Common myeloid progenitor, CD34-positive (primary cell): ENCODE measurements at regions not wholly inside any gene's neighbourhood (a gene's known extent, or its start where the extent isn't known, plus 50 kb on each side); places are given as distances from the start of the nearest gene placed in this dataset.

Source experiments
- CTCF ChIA-PET: fragments of 350-600 bp; sonication (Branson Sonifier 250); formaldehyde crosslinking; loops from one replicate; lab custom pipeline; 2021; ENCODE audit warnings: antibody characterized with exemption; lab: Charles Lee
- POLR2A ChIA-PET: fragments of 350-600 bp; sonication (Branson Sonifier 250); formaldehyde crosslinking; loops from one replicate; lab custom pipeline; 2021; ENCODE audit warnings: antibody characterized with exemption; lab: Charles Lee
- DNase-seq, 3 donors: peaks; one replicate each; pipeline versions ENCODE4 v3.0.0 to v3.0.0-alpha.2; 2013
- H3K27ac ChIP-seq, 2 experiments: 1 replicate in 1 of 2; 2 replicates in 1 of 2; pipeline ENCODE4 v1.7.0; 2013; ENCODE audit warnings: inconsistent platforms in 2 of 2, low read length in 2 of 2, mild to moderate bottlenecking in 2 of 2, low read depth in 1 of 2, moderate library complexity in 1 of 2; ENCODE audit not compliant: severe bottlenecking in 2 of 2, insufficient read depth in 1 of 2, poor library complexity in 1 of 2
- H3K27me3 ChIP-seq, 5 experiments: replicated peaks in 2 of 5; 1 replicate in 3 of 5; 2 replicates in 2 of 5; pipeline versions ENCODE4 v1.6.1 to v1.7.0; 2013; ENCODE audit warnings: low read length in 4 of 5, mild to moderate bottlenecking in 2 of 5, moderate library complexity in 2 of 5, inconsistent platforms in 1 of 5; ENCODE audit not compliant: insufficient read depth in 5 of 5, control insufficient read depth in 4 of 5
- H3K36me3 ChIP-seq, 4 experiments: 1 replicate in 2 of 4; 2 replicates in 2 of 4; pipeline versions ENCODE4 v1.6.1 to v1.7.0; 2013; ENCODE audit warnings: low read length in 3 of 4, control low read depth in 1 of 4, mild to moderate bottlenecking in 1 of 4; ENCODE audit not compliant: control insufficient read depth in 4 of 4, insufficient read depth in 4 of 4
- H3K4me1 ChIP-seq, 4 experiments: 1 replicate in 3 of 4; 2 replicates in 1 of 4; pipeline versions ENCODE4 v1.6.1 to v1.7.1; 2013; ENCODE audit warnings: low read length in 3 of 4, mild to moderate bottlenecking in 3 of 4, control low read depth in 1 of 4, inconsistent platforms in 1 of 4, moderate library complexity in 1 of 4; ENCODE audit not compliant: control insufficient read depth in 4 of 4, insufficient read depth in 4 of 4; ENCODE audit errors: control extremely low read depth in 1 of 4
- H3K4me3 ChIP-seq, 7 experiments: 1 replicate in 4 of 7; 2 replicates in 3 of 7; pipeline versions ENCODE4 v1.5.1 to v1.7.0; 2013; ENCODE audit warnings: mild to moderate bottlenecking in 7 of 7, low read length in 6 of 7, moderate library complexity in 6 of 7, inconsistent platforms in 2 of 7, low read depth in 2 of 7, control low read depth in 1 of 7; ENCODE audit not compliant: insufficient read depth in 4 of 7, control insufficient read depth in 1 of 7; ENCODE audit errors: extremely low read depth in 1 of 7
- H3K9me3 ChIP-seq, 5 experiments: 1 replicate in 4 of 5; 2 replicates in 1 of 5; pipeline versions ENCODE4 v1.6.1 to v1.7.1; 2013; ENCODE audit warnings: low read length in 4 of 5, mild to moderate bottlenecking in 2 of 5, inconsistent platforms in 1 of 5, low read depth in 1 of 5, moderate library complexity in 1 of 5; ENCODE audit not compliant: control insufficient read depth in 4 of 5, insufficient read depth in 2 of 5; ENCODE audit errors: control extremely low read depth in 1 of 5
- WGBS: methylation state at CpG from one replicate; pipeline ENCODE4 v1.1.5; 2013; ENCODE audit not compliant: insufficient coverage; 5-methylcytosine and 5-hydroxymethylcytosine counted together

- Histone ChIP-seq H3K4me3 (no peak overlapping the region), H3K27me3 (no peaks in the 10 kb centered on the region), H3K9me3 (no peaks in the 10 kb centered on the region), H3K4me1 (no peaks in the 10 kb centered on the region), H3K27ac (no peak overlapping the region), H3K36me3 (no peaks in the 10 kb centered on the region)
- DNase-seq: no peak
- no CpG with 5 or more reads among the region's 1 CpG for WGBS
- CTCF ChIA-PET: no interaction called here
- POLR2A ChIA-PET: no interaction called here
Observed at GRCh38 chr2:150974234-150974633, 287.4 kb downstream of the RBM43 start.

- CTCF ChIA-PET: no interaction called here
Observed at GRCh38 chr2:150971910-150972309, 289.8 kb downstream of the RBM43 start.

GRCh38 chr2:150963336-150963735, 298.3 kb downstream of the RBM43 start:
- ChIA-PET CTCF (no interaction called here), POLR2A (no interaction called here)
- Histone ChIP-seq H3K36me3 (no peaks in the 10 kb centered on the region), H3K27ac (no peak overlapping the region), H3K27me3 (no peaks in the 10 kb centered on the region), H3K4me1 (no peaks in the 10 kb centered on the region), H3K4me3 (no peak overlapping the region), H3K9me3 (no peaks in the 10 kb centered on the region)
- DNase-seq: no peak
- WGBS: 100% methylated on average over 4 of the region's 5 CpGs

More at GRCh38 chr2:150971910-150972309, 289.8 kb downstream of the RBM43 start:
- Histone ChIP-seq H3K36me3 (no peaks in the 10 kb centered on the region), H3K4me3 (no peak overlapping the region), H3K27me3 (no peaks in the 10 kb centered on the region), H3K4me1 (no peaks in the 10 kb centered on the region), H3K9me3 (no peaks in the 10 kb centered on the region), H3K27ac (no peak overlapping the region)
- DNase-seq: no peak
- 100% methylated on average over 1 of the region's 3 CpGs for WGBS
- POLR2A ChIA-PET: no interaction called here

- 74% methylated on average over 10 of the region's 10 CpGs for WGBS
- ChIA-PET POLR2A (interaction anchor here (0.6 kb wide), 1 partner anchor 485 kb away, joined by 3 read pairs; no protein-coding TSS in a partner anchor), CTCF (no interaction called here)
- no peaks in the 10 kb centered on the region for H3K4me1 ChIP-seq
- DNase-seq: no peak
- H3K9me3 ChIP-seq: peaks cover 0 to 2% (median 0%) of the 10 kb centered on the region in 5 experiments
- H3K4me3 ChIP-seq: no peak overlapping the region
- H3K27ac ChIP-seq: no peak overlapping the region
- no peaks in the 10 kb centered on the region for H3K27me3 ChIP-seq
- no peaks in the 10 kb centered on the region for H3K36me3 ChIP-seq
Observed at GRCh38 chr2:150955231-150955630, 306.4 kb downstream of the RBM43 start.

GRCh38 chr2:150946831-150947230, 314.8 kb downstream of the RBM43 start:
- H3K36me3 ChIP-seq: no peaks in the 10 kb centered on the region
- H3K4me3 ChIP-seq: no peak overlapping the region
- H3K4me1 ChIP-seq: no peaks in the 10 kb centered on the region
- ChIA-PET CTCF (no interaction called here), POLR2A (no interaction called here)
- H3K27ac ChIP-seq: no peak overlapping the region
- no peak for DNase-seq
- no peaks in the 10 kb centered on the region for H3K9me3 ChIP-seq
- no peaks in the 10 kb centered on the region for H3K27me3 ChIP-seq

- H3K9me3 ChIP-seq: no peaks in the 10 kb centered on the region
- no peak overlapping the region for H3K4me3 ChIP-seq
- ChIA-PET POLR2A (no interaction called here), CTCF (no interaction called here)
- H3K27ac ChIP-seq: no peak overlapping the region
- no peaks in the 10 kb centered on the region for H3K27me3 ChIP-seq
- no peak for DNase-seq
- H3K4me1 ChIP-seq: no peaks in the 10 kb centered on the region
- no peaks in the 10 kb centered on the region for H3K36me3 ChIP-seq
- WGBS: 100% methylated on average over 1 of the region's 1 CpG
Observed at GRCh38 chr2:150944315-150944714, 317.3 kb downstream of the RBM43 start.

- Histone ChIP-seq H3K36me3 (no peaks in the 10 kb centered on the region), H3K4me3 (no peak overlapping the region), H3K4me1 (no peaks in the 10 kb centered on the region), H3K9me3 (no peaks in the 10 kb centered on the region), H3K27ac (no peak overlapping the region), H3K27me3 (no peaks in the 10 kb centered on the region)
- ChIA-PET POLR2A (no interaction called here), CTCF (no interaction called here)
- 88% methylated on average over 2 of the region's 3 CpGs for WGBS
- no peak for DNase-seq
Observed at GRCh38 chr2:150939087-150939486, 322.6 kb downstream of the RBM43 start.
